Activated CD8-positive, alpha-beta T cell treated with anti-CD3 and anti-CD28 coated beads for 36 hours (primary cell): ENCODE measurements at regions not wholly inside any gene's neighbourhood (a gene's known extent, or its start where the extent isn't known, plus 50 kb on each side); places are given as distances from the start of the nearest gene placed in this dataset.

ENCODE experiments used
- ATAC-seq: fragments of 200-7000 bp; cut with Tn5 transposase; one replicate; pipeline ENCODE4 v1.10.0; 2021; ENCODE audit warnings: mild to moderate bottlenecking, moderate library complexity
- CTCF ChIA-PET: fragments of 350-600 bp; sonication (Branson Sonifier 250); formaldehyde crosslinking; loops from one replicate; lab custom pipeline; 2021; ENCODE audit warnings: antibody characterized with exemption; lab: Charles Lee
- POLR2A ChIA-PET: fragments of 350-600 bp; sonication (Branson Sonifier 250); formaldehyde crosslinking; loops from one replicate; lab custom pipeline; 2021; ENCODE audit warnings: antibody characterized with exemption; lab: Charles Lee
- DNase-seq: peaks from one replicate; pipeline ENCODE4 v3.0.0-alpha.2; 2020
- H3K27ac Mint-ChIP-seq: one replicate; pipeline ENCODE4 v1.8.0; 2021; ENCODE audit warnings: mild to moderate bottlenecking, mixed read lengths
- H3K27me3 Mint-ChIP-seq: one replicate; pipeline ENCODE4 v1.8.0; 2021; ENCODE audit warnings: mixed read lengths
- H3K36me3 Mint-ChIP-seq: one replicate; pipeline ENCODE4 v1.8.0; 2021; ENCODE audit warnings: low read depth, mixed read lengths
- H3K4me1 Mint-ChIP-seq: one replicate; pipeline ENCODE4 v1.8.0; 2021; ENCODE audit warnings: low read depth, mixed read lengths
- H3K4me3 Mint-ChIP-seq: one replicate; pipeline ENCODE4 v1.8.0; 2021; ENCODE audit warnings: mild to moderate bottlenecking, moderate library complexity, mixed read lengths
- H3K9me3 Mint-ChIP-seq: one replicate; pipeline ENCODE4 v1.8.0; 2021; ENCODE audit warnings: mixed read lengths
- intact Hi-C: fragments of 100-400 bp; cut with micrococcal nuclease; formaldehyde crosslinking; loops from one replicate; pipeline ENCODE4 v1.10.0; 2022
- TF ChIP-seq, protein P1 (sequence below): fragments of 200-600 bp; IDR thresholded peaks from one replicate; pipeline ENCODE4 v1.8.0; 2022; ENCODE audit warnings: antibody characterized with exemption, mild to moderate bottlenecking

DNA sequence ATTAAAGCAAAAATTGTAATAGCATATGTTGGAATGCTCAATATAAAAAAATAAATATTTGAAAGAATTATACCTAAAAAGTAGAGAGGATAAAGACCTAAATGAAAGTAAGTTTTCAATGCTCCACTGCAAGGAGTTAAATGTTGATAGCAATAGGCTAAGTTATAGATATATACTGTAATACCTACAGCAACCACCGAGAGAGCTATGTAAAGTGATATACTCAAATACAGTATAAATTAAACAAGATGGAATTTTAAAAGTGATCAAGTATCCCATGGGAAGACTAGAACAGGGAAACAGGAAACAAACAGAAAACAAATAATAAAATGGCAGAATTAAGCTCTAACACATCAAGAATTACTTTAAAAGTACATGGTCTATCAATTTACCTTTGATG lies 73.9 kb downstream of the CASP3 start:
- no peak overlapping the region for H3K4me3 Mint-ChIP-seq
- ATAC-seq (peak; percentile 79), DNase-seq (no peak)
- intact Hi-C loops: no loop called here
- ChIA-PET POLR2A (no interaction called here), CTCF (no interaction called here)
- H3K27ac Mint-ChIP-seq: peak overlapping the region; percentile 83
- peaks cover 4% of the 10 kb centered on the region for H3K36me3 Mint-ChIP-seq
- TF ChIP-seq, protein P1, sequence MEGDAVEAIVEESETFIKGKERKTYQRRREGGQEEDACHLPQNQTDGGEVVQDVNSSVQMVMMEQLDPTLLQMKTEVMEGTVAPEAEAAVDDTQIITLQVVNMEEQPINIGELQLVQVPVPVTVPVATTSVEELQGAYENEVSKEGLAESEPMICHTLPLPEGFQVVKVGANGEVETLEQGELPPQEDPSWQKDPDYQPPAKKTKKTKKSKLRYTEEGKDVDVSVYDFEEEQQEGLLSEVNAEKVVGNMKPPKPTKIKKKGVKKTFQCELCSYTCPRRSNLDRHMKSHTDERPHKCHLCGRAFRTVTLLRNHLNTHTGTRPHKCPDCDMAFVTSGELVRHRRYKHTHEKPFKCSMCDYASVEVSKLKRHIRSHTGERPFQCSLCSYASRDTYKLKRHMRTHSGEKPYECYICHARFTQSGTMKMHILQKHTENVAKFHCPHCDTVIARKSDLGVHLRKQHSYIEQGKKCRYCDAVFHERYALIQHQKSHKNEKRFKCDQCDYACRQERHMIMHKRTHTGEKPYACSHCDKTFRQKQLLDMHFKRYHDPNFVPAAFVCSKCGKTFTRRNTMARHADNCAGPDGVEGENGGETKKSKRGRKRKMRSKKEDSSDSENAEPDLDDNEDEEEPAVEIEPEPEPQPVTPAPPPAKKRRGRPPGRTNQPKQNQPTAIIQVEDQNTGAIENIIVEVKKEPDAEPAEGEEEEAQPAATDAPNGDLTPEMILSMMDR: peak; percentile 50
- peaks cover 13% of the 10 kb centered on the region for H3K4me1 Mint-ChIP-seq
- H3K27me3 Mint-ChIP-seq: no peaks in the 10 kb centered on the region
- peaks cover 13% of the 10 kb centered on the region for H3K9me3 Mint-ChIP-seq

DNA sequence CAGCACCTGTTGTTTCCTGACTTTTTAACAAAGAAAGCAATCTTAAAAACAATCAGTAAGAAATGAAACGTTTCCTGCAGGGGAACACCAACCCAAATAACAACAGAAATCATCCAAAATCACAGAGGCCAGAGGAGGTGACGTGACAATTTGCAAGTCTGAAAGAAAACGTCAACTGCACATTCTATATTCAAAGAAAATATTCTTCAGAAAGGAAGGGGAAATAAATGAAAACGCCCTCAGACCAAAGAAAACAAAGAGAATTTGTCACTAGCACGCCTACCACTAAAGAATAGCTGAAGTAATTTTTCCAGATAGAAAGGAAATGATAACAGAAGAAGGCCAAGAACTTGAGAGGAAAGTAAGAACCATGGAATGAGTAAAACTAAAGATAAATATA lies 74.4 kb downstream of the CASP3 start:
- peak; percentile 75 for ATAC-seq
- H3K27ac Mint-ChIP-seq: peak overlapping the region; percentile 89
- H3K27me3 Mint-ChIP-seq: no peaks in the 10 kb centered on the region
- DNase-seq: peak; percentile 12
- intact Hi-C loops: no loop called here
- peaks cover 4% of the 10 kb centered on the region for H3K36me3 Mint-ChIP-seq
- H3K9me3 Mint-ChIP-seq: peaks cover 9% of the 10 kb centered on the region
- ChIA-PET POLR2A (no interaction called here), CTCF (no interaction called here)
- H3K4me3 Mint-ChIP-seq: no peak overlapping the region
- TF ChIP-seq, protein P1: no peak
- peaks cover 13% of the 10 kb centered on the region for H3K4me1 Mint-ChIP-seq

DNA sequence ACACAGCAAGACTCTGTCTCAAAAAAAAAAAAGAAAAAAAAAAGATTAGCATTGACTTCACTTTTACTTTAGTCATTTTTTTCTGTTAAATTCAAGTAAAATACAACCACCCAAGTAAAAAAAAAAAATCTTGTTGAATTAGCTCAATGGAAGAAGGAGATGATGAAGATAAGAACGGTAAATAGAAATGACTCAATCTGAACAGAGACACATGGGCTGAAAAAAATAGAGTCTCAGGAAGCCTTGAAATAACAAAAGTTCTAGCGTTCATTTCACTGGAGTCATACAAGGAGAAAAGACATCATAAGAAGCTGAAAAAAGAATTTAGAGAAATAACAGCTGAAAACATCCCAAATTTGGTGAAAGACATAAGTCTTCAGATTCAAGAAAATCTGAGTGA lies 75.5 kb downstream of the CASP3 start:
- intact Hi-C loops: no loop called here
- no peaks in the 10 kb centered on the region for H3K27me3 Mint-ChIP-seq
- no peak for ATAC-seq

DNA sequence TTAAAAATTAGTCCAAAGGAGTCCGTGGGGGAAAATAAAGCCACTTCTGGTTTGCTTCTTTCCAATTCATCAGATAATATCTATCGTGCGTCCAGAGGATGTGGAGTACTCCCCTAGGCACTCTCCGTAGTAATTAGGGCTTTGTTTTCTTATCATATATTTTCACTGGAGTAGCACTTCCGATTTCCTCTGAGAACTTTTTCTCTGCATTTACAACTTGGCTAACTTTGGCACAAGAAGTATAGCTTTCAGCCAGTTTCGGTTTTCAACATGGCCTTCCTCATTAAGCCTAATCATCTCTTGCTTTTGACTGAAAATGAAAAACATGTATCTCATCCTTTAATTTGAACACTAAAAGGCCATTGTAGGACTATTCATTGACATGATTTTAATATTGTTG lies 80.5 kb downstream of the CASP3 start:
- CTCF ChIA-PET: no interaction called here
- no peaks in the 10 kb centered on the region for H3K27me3 Mint-ChIP-seq
- POLR2A ChIA-PET: no interaction called here
- peaks cover 2% of the 10 kb centered on the region for H3K36me3 Mint-ChIP-seq
- H3K4me3 Mint-ChIP-seq: no peak overlapping the region
- H3K4me1 Mint-ChIP-seq: peaks cover 6% of the 10 kb centered on the region
- H3K27ac Mint-ChIP-seq: no peak overlapping the region
- DNase-seq: no peak
- intact Hi-C loops: no loop called here
- TF ChIP-seq, protein P1: no peak
- no peak for ATAC-seq
- H3K9me3 Mint-ChIP-seq: peaks cover 2% of the 10 kb centered on the region

More for the DNA sequence above, 75.5 kb downstream of the CASP3 start:
- peak overlapping the region; percentile 80 for H3K27ac Mint-ChIP-seq
- ChIA-PET CTCF (interaction anchor here (0.7 to 1.9 kb wide), 3 partner anchors 34 to 832 kb away, joined by 3 to 8 read pairs (median 4); no protein-coding TSS in a partner anchor), POLR2A (interaction anchor here (0.6 kb wide), 1 partner anchor 398 kb away, joined by 5 read pairs; no protein-coding TSS in a partner anchor)
- no peak overlapping the region for H3K4me3 Mint-ChIP-seq
- H3K9me3 Mint-ChIP-seq: peaks cover 5% of the 10 kb centered on the region
- H3K4me1 Mint-ChIP-seq: peaks cover 13% of the 10 kb centered on the region
- peaks cover 4% of the 10 kb centered on the region for H3K36me3 Mint-ChIP-seq
- no peak for DNase-seq
- TF ChIP-seq, protein P1: no peak

DNA sequence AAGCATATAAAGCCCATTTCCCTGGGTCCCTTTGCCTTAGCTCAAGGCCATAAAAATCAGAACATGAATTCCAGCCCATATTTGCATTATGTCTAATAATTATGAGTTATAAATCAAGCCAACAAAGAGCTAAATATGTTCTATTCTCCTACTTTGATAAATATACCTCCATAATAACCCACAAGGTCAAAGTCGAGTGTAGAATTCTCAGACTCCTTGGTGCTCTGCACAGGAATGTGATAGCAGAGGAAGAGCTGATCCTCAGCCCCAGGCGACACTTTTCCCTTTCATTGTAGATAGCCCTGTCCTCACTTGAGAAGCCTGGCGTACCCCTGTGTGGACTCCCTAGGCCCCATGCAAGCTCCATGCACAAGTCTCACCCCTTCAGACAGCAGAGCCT lies 85.6 kb downstream of the CASP3 start:
- H3K9me3 Mint-ChIP-seq: no peaks in the 10 kb centered on the region
- TF ChIP-seq, protein P1: no peak
- ATAC-seq: no peak
- POLR2A ChIA-PET: interaction anchor here (0.6 kb wide), 1 partner anchor 120 kb away, joined by 3 read pairs; no protein-coding TSS in a partner anchor
- H3K4me3 Mint-ChIP-seq: no peak overlapping the region
- peaks cover 8% of the 10 kb centered on the region for H3K4me1 Mint-ChIP-seq
- no peaks in the 10 kb centered on the region for H3K27me3 Mint-ChIP-seq
- no peaks in the 10 kb centered on the region for H3K36me3 Mint-ChIP-seq
- H3K27ac Mint-ChIP-seq: no peak overlapping the region
- intact Hi-C loops: no loop called here
- CTCF ChIA-PET: interaction anchor here (1.0 to 1.2 kb wide), 2 partner anchors 21 to 300 kb away, joined by 3 read pairs; no protein-coding TSS in a partner anchor
- no peak for DNase-seq
